IMR-90 (cell line): ENCODE measurements at regions not wholly inside any gene's neighbourhood (a gene's known extent, or its start where the extent isn't known, plus 50 kb on each side); places are given as distances from the start of the nearest gene placed in this dataset.

Source experiments
- ATAC-seq: fragments of 200-7000 bp; cut with Tn5 transposase; 2 replicates; pipeline ENCODE4 v1.9.1; 2020; ENCODE audit warnings: low read depth, mild to moderate bottlenecking, moderate library complexity
- BruUV-seq: library from RNA; stranded (reverse); fragments of 400-500 nt; replicated peaks from 2 replicates; lab custom pipeline; 2021; lab: Mats Ljungman, UMichigan
- CTCF ChIA-PET: fragments of 300-600 bp; formaldehyde crosslinking; extraction: SDS; loops from one replicate; lab custom pipeline; 2021; ENCODE audit warnings: antibody characterized with exemption; lab: Yijun Ruan, JAX
- POLR2A ChIA-PET: fragments of 300-600 bp; sonication (Branson Sonifier 250); formaldehyde crosslinking; loops from one replicate; lab custom pipeline; 2022; ENCODE audit warnings: antibody characterized with exemption; ENCODE audit not compliant: unreplicated experiment; lab: Charles Lee
- DNase-seq: peaks from one replicate; pipeline ENCODE4 v3.0.0; 2013
- H2AFZ ChIP-seq: replicated peaks from 2 replicates; pipeline ENCODE3; 2013; ENCODE audit warnings: low read length, mild to moderate bottlenecking; ENCODE audit not compliant: poor library complexity
- H2AK5ac ChIP-seq: 2 replicates; pipeline ENCODE4 v1.6.1; 2013; ENCODE audit warnings: low read depth, low read length, inconsistent platforms
- H2AK9ac ChIP-seq: replicated peaks from 2 replicates; pipeline ENCODE3; 2013; ENCODE audit warnings: mild to moderate bottlenecking, low read depth, low read length, moderate library complexity; ENCODE audit not compliant: poor library complexity
- H2BK120ac ChIP-seq: 2 replicates; pipeline ENCODE4 v1.6.1; 2013; ENCODE audit warnings: low read depth, low read length, inconsistent platforms
- H2BK15ac ChIP-seq: 3 replicates; pipeline ENCODE4 v1.6.1; 2013; ENCODE audit warnings: low read depth, low read length, inconsistent platforms
- H2BK20ac ChIP-seq: 2 replicates; pipeline ENCODE4 v1.6.1; 2013; ENCODE audit warnings: low read depth, mild to moderate bottlenecking, inconsistent platforms, low read length, moderate library complexity
- H2BK5ac ChIP-seq: 2 replicates; pipeline ENCODE4 v1.6.1; 2013; ENCODE audit warnings: mild to moderate bottlenecking, low read depth, low read length, inconsistent platforms; ENCODE audit not compliant: poor library complexity, severe bottlenecking
- H3K14ac ChIP-seq: replicated peaks from 2 replicates; pipeline ENCODE4 v1.6.1; 2013; ENCODE audit warnings: low read depth, low read length, inconsistent platforms
- H3K18ac ChIP-seq: 2 replicates; pipeline ENCODE4 v1.6.1; 2013; ENCODE audit warnings: low read depth, low read length, control low read depth
- H3K23ac ChIP-seq: 2 replicates; pipeline ENCODE4 v1.6.1; 2013; ENCODE audit warnings: low read depth, low read length, inconsistent platforms
- H3K27ac ChIP-seq: 2 replicates; pipeline ENCODE4 v1.5.1; 2013; ENCODE audit warnings: mild to moderate bottlenecking, control low read depth, low read length; ENCODE audit not compliant: insufficient read depth
- H3K27me3 ChIP-seq: 2 replicates; pipeline ENCODE4 v1.6.1; 2013; ENCODE audit warnings: low read length; ENCODE audit not compliant: control insufficient read depth, insufficient read depth
- H3K36me3 ChIP-seq: 2 replicates; pipeline ENCODE4 v1.6.1; 2013; ENCODE audit warnings: low read length, mixed read lengths; ENCODE audit not compliant: control insufficient read depth, insufficient read depth
- H3K4ac ChIP-seq: 2 replicates; pipeline ENCODE4 v1.6.1; 2013; ENCODE audit warnings: low read depth, low read length, inconsistent platforms
- H3K4me1 ChIP-seq: 2 replicates; pipeline ENCODE4 v1.6.1; 2013; ENCODE audit warnings: low read length, mixed read lengths; ENCODE audit not compliant: control insufficient read depth, insufficient read depth
- H3K4me2 ChIP-seq: 2 replicates; pipeline ENCODE4 v1.6.1; 2013; ENCODE audit warnings: low read depth, mild to moderate bottlenecking, control low read depth, low read length, moderate library complexity
- H3K4me3 ChIP-seq: 2 replicates; pipeline ENCODE4 v1.5.1; 2013; ENCODE audit warnings: low read depth, mild to moderate bottlenecking, control low read depth, low read length, moderate library complexity; ENCODE audit not compliant: insufficient read depth
- H3K56ac ChIP-seq: 2 replicates; pipeline ENCODE4 v1.6.1; 2013; ENCODE audit warnings: low read length, inconsistent platforms; ENCODE audit not compliant: insufficient read depth; ENCODE audit errors: extremely low read depth
- H3K79me1 ChIP-seq, 2 experiments: 2 replicates each; pipeline ENCODE4 v1.6.1; 2013; ENCODE audit warnings: low read length in 2 of 2, inconsistent platforms in 1 of 2, low read depth in 1 of 2
- H3K9ac ChIP-seq: 2 replicates; pipeline ENCODE4 v1.6.1; 2013; ENCODE audit warnings: low read depth, low read length, control low read depth
- H3K9me1 ChIP-seq: 2 replicates; pipeline ENCODE4 v1.6.1; 2013; ENCODE audit warnings: low read length, inconsistent platforms; ENCODE audit not compliant: insufficient read depth
- H3K9me3 ChIP-seq: 2 replicates; pipeline ENCODE4 v1.6.1; 2013; ENCODE audit warnings: low read length; ENCODE audit not compliant: control insufficient read depth, insufficient read depth
- H4K20me1 ChIP-seq: 2 replicates; pipeline ENCODE4 v1.6.1; 2013; ENCODE audit warnings: low read length, inconsistent platforms; ENCODE audit not compliant: insufficient read depth
- H4K5ac ChIP-seq: 2 replicates; pipeline ENCODE4 v1.6.1; 2013; ENCODE audit warnings: mild to moderate bottlenecking, low read depth, low read length, control low read depth
- H4K8ac ChIP-seq, 2 experiments: 2 replicates each; pipeline ENCODE4 v1.6.1; 2013; ENCODE audit warnings: low read depth in 2 of 2, low read length in 2 of 2, control low read depth in 1 of 2, inconsistent platforms in 1 of 2
- H4K91ac ChIP-seq: 2 replicates; pipeline ENCODE4 v1.6.1; 2013; ENCODE audit warnings: low read depth, low read length, inconsistent platforms; ENCODE audit not compliant: insufficient read depth
- BHLHE40 ChIP-seq: fragments of 150-350 bp; IDR thresholded peaks from 2 replicates; pipeline ENCODE4 v1.6.1; 2016; ENCODE audit warnings: mild to moderate bottlenecking, low read depth, low read length
- CHD1 ChIP-seq: IDR thresholded peaks from 2 replicates; pipeline ENCODE4 v1.6.1; 2012; ENCODE audit warnings: low read depth, low read length, improper control_type of control experiment
- FOS ChIP-seq: fragments of 150-350 bp; IDR thresholded peaks from 2 replicates; pipeline ENCODE4 v1.6.1; 2016; ENCODE audit warnings: low read depth, low read length
- MAZ ChIP-seq: IDR thresholded peaks from 2 replicates; pipeline ENCODE4 v1.6.1; 2012; ENCODE audit warnings: low read depth, mild to moderate bottlenecking, low read length, improper control_type of control experiment, moderate library complexity, borderline replicate concordance
- MXI1 ChIP-seq: IDR thresholded peaks from 2 replicates; pipeline ENCODE4 v1.6.1; 2012; ENCODE audit warnings: low read depth, mild to moderate bottlenecking, low read length, moderate library complexity, borderline replicate concordance
- NFE2L2 ChIP-seq: fragments of 150-350 bp; IDR thresholded peaks from 2 replicates; pipeline ENCODE4 v1.6.1; 2016; ENCODE audit warnings: low read depth, mild to moderate bottlenecking, low read length
- POLR2A ChIP-seq: IDR thresholded peaks from 2 replicates; pipeline ENCODE4 v1.6.1; 2012; ENCODE audit warnings: mild to moderate bottlenecking, low read depth, low read length
- RAD21 ChIP-seq: IDR thresholded peaks from 2 replicates; pipeline ENCODE4 v1.6.1; 2012; ENCODE audit warnings: low read length, improper control_type of control experiment
- RFX5 ChIP-seq: IDR thresholded peaks from 2 replicates; pipeline ENCODE4 v1.8.0; 2012; ENCODE audit warnings: low read depth, mild to moderate bottlenecking, low read length, moderate library complexity
- WGBS, 2 experiments: methylation state at CpG; one replicate each; pipeline versions ENCODE4 v1.1.5 to v1.1.7; 2013; ENCODE audit warnings: missing lambda C conversion rate in 2 of 2; ENCODE audit not compliant: insufficient read length in 1 of 2; ENCODE audit errors: extremely low coverage in 2 of 2; 5-methylcytosine and 5-hydroxymethylcytosine counted together
- dilution Hi-C: fragments of 300-500 bp; cut with HindIII; formaldehyde crosslinking; loops from one replicate; pipeline ENCODE4 v1.14.3; 2018; ENCODE audit warnings: low sequenced_read_pairs; ENCODE audit not compliant: unreplicated experiment
- in situ Hi-C: fragments of 300-500 bp; cut with MboI; formaldehyde crosslinking; loops from 3 replicates; pipeline ENCODE4 v1.14.3; 2019; ENCODE audit warnings: low sequenced_read_pairs, inconsistent platforms, mixed read lengths
- intact Hi-C: fragments of 100-400 bp; cut with micrococcal nuclease; formaldehyde crosslinking; loops from 2 replicates; pipeline ENCODE4 v1.10.0; 2022
- TF ChIP-seq, protein P1 (sequence below): conservative IDR thresholded peaks from 2 replicates; pipeline ENCODE4 v1.5.1; 2012; ENCODE audit warnings: mild to moderate bottlenecking, low read depth, low read length, improper control_type of control experiment

DNA sequence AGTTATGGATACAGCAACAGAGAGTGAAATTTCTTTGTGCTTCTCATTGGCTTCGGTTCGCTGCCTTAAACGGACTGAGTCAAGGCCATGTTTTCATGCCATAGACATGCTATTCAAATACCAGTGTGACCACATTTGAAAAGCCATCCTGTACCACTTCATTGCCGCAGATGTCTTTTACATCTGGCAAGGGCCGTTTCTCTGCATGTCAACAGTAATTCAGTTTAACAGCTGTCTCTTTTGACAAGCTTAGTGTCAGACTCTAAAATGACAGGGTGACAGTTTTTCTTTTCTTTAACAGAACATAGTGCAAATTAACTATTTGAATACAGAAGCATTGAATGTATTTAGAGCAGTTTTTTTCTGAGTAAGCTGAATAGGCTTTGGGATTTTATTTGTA, 362.2 kb upstream of the POU3F4 start:
- Histone ChIP-seq H2AK5ac (no peak overlapping the region), H2AFZ (no peak overlapping the region), H4K5ac (no peak overlapping the region), H3K27me3 (no peaks in the 10 kb centered on the region), H3K27ac (no peak overlapping the region), H4K20me1 (no peaks in the 10 kb centered on the region), H3K9me1 (no peaks in the 10 kb centered on the region), H3K4me1 (no peaks in the 10 kb centered on the region), H2BK5ac (no peak overlapping the region), H3K79me1 (no peaks in the 10 kb centered on the region), H3K23ac (no peak overlapping the region), H3K56ac (no peak overlapping the region), H4K91ac (no peak overlapping the region), H2BK15ac (no peak overlapping the region), H2BK20ac (no peak overlapping the region), H2BK120ac (no peak overlapping the region), H3K14ac (no peak overlapping the region), H3K9me3 (no peaks in the 10 kb centered on the region), H3K4me3 (no peak overlapping the region), H3K4ac (no peak overlapping the region), H2AK9ac (no peak overlapping the region), H3K4me2 (no peak overlapping the region), H3K18ac (no peak overlapping the region), H3K36me3 (no peaks in the 10 kb centered on the region), H4K8ac (no peak overlapping the region), H3K9ac (no peak overlapping the region)
- CTCF ChIA-PET = no interaction called here
- DNase-seq (no peak), ATAC-seq (no peak)
- intact Hi-C loops = no loop called here
- in situ Hi-C loops = no loop called here
- no TSS peak for BruUV-seq
- POLR2A ChIA-PET = no interaction called here
- 17% methylated on average over 2 of the region's 5 CpGs; no CpG with 5 or more reads in 1 of the 2 experiments for WGBS, 2 experiments
- TF ChIP-seq POLR2A (no peak), RFX5 (no peak), FOS (no peak), MXI1 (no peak), RAD21 (no peak), CHD1 (no peak), BHLHE40 (no peak), MAZ (no peak), NFE2L2 (no peak)
- TF ChIP-seq, protein P1, sequence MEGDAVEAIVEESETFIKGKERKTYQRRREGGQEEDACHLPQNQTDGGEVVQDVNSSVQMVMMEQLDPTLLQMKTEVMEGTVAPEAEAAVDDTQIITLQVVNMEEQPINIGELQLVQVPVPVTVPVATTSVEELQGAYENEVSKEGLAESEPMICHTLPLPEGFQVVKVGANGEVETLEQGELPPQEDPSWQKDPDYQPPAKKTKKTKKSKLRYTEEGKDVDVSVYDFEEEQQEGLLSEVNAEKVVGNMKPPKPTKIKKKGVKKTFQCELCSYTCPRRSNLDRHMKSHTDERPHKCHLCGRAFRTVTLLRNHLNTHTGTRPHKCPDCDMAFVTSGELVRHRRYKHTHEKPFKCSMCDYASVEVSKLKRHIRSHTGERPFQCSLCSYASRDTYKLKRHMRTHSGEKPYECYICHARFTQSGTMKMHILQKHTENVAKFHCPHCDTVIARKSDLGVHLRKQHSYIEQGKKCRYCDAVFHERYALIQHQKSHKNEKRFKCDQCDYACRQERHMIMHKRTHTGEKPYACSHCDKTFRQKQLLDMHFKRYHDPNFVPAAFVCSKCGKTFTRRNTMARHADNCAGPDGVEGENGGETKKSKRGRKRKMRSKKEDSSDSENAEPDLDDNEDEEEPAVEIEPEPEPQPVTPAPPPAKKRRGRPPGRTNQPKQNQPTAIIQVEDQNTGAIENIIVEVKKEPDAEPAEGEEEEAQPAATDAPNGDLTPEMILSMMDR = no peak
- dilution Hi-C loops = no loop called here
